Thoracic aorta (tissue), 2 donors: ENCODE measurements at regions not wholly inside any gene's neighbourhood (a gene's known extent, or its start where the extent isn't known, plus 50 kb on each side); places are given as distances from the start of the nearest gene placed in this dataset.

ENCODE experiments used
- ATAC-seq: fragments of 150-250 bp; one replicate; pipeline ENCODE4 v1.8.0; 2017; ENCODE audit warnings: low read depth; ENCODE audit not compliant: insufficient number of reproducible peaks, low FRiP score
- DNase-seq: peaks from one replicate; pipeline ENCODE4 v3.0.0-alpha.2; 2020; ENCODE audit warnings: low spot score
- H3K27ac ChIP-seq, 2 donors: fragments of 200-600 bp; sonication (generic); 1 replicate in 1 of 2; 2 replicates in 1 of 2; pipeline ENCODE4 v1.5.1; 2016; ENCODE audit warnings: mild to moderate bottlenecking in 2 of 2, moderate library complexity in 2 of 2
- H3K27me3 ChIP-seq: fragments of 200-600 bp; sonication (generic); replicated peaks from 2 replicates; pipeline ENCODE4 v1.6.0; 2016; ENCODE audit warnings: mild to moderate bottlenecking; ENCODE audit not compliant: insufficient read depth
- H3K36me3 ChIP-seq: fragments of 200-600 bp; sonication (generic); one replicate; pipeline ENCODE4 v1.5.1; 2016
- H3K4me1 ChIP-seq, 2 donors: fragments of 200-600 bp; sonication (generic); 1 replicate in 1 of 2; 2 replicates in 1 of 2; pipeline versions ENCODE4 v1.5.1 to v1.6.0; 2016; ENCODE audit warnings: low read depth in 2 of 2, mild to moderate bottlenecking in 1 of 2; ENCODE audit not compliant: control insufficient read depth in 1 of 2
- H3K4me3 ChIP-seq: fragments of 200-600 bp; sonication (generic); 2 replicates; pipeline ENCODE4 v1.5.1; 2016; ENCODE audit warnings: mild to moderate bottlenecking
- H3K9me3 ChIP-seq: fragments of 200-600 bp; sonication (generic); 2 replicates; pipeline ENCODE4 v1.5.1; 2016
- CTCF ChIP-seq: fragments of 200-600 bp; sonication (generic); IDR thresholded peaks from one replicate; pipeline ENCODE4 v1.5.1; 2019; ENCODE audit warnings: antibody characterized with exemption

DNA sequence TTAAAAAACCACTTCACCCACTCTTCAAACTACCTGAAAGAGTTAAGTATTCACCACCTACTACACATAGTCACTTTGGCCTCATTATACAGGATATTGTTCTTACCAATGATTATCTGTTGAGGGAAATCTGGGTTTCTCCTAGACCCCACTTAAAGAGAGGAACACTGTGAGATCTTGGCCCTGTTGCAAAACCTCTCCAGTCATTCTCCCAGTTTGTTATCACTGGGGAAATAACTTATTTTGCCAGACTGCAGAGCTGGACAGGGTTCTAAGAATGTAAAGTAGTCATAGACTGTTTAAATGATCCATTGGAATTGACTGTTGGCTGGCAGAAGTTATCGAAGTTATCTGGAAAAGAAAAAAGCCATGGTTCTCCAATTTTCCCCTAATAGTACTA lies 143.8 kb downstream of the HGF start:
- Histone ChIP-seq H3K9me3 (no peaks in the 10 kb centered on the region), H3K36me3 (no peaks in the 10 kb centered on the region), H3K4me3 (no peak overlapping the region), H3K4me1 (peaks cover 6 to 20% of the 10 kb centered on the region in 2 donors), H3K27me3 (no peaks in the 10 kb centered on the region), H3K27ac (no peak overlapping the region)
- ATAC-seq (no peak), DNase-seq (no peak)
- no peak for TF ChIP-seq CTCF

DNA sequence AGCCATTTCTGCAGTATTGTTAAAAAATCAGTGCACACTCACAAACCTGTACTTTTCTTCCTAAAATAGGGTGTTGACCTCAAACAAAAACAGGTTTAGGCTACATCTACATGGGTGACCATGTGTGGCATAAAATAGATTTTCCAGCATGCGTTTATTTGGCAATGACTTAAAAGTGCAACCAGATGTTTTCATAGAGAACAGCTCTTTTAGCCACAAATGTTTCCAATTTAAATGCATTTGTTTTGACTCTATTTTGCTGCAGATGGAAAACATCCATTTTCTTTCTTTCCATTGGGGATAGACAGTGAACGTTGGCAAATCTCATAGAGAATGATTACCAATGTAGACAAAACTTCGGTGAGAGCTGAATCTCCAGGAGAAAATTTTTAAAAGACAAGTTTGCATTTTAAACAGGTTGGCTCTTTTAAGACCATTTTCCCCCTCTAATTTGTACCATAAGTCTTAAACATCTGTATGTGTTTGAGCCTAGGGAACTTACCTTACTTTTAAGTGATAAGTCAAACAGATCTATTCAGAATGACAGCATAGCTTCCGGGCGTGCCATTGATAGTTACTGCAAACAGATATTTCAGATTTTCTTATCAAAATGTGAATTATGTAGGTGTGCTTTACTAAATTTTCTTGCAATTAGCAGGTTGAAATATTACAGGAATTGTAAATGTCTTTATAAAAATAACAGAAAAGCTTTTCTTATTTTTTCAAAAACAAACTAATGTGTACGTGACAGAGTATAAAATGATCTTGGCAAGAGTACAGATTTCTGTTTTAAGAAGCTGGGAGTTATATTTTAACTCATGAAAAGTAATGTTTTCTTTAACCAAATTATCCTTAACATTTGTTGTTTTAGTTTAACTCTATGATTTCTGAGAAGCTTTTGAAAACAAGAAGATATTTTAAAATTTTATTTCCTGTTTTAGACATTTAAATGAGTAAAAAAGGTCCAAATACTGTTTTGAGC lies 144.9 kb downstream of the HGF start:
- H3K4me3 ChIP-seq = no peak overlapping the region
- no peak for TF ChIP-seq CTCF
- no peaks in the 10 kb centered on the region for H3K27me3 ChIP-seq
- peaks cover 6 to 20% of the 10 kb centered on the region in 2 donors for H3K4me1 ChIP-seq
- ATAC-seq (no peak), DNase-seq (no peak)
- H3K27ac ChIP-seq = no peak overlapping the region
- H3K36me3 ChIP-seq = no peaks in the 10 kb centered on the region
- no peaks in the 10 kb centered on the region for H3K9me3 ChIP-seq

DNA sequence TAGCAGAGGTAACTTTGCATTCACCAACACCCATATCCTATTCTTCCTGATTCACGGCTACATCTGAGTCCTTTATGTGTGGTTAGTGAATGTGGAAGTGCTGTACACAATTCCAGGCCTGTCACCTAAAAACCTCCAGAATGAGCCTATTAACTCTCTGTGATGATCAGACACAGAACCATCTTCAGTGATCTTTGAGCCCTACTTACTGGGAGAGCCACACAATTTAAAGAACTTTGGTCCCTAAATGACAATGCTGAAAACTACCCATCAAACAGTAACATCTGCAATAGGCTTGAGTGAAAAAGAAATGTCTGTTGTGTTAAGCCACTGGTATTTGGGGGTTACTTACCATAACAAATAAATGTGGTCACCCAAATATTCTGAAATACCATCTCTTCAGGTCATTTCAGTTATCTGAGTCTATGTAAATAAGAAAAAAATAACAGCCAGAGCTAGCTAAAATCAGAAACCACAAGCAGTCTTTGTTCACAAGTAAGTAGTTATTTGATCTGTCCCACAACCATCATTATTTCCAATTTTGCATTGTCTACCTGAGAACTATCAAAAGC lies 145.7 kb downstream of the HGF start:
- no peaks in the 10 kb centered on the region for H3K9me3 ChIP-seq
- H3K27ac ChIP-seq = no peak overlapping the region
- no peaks in the 10 kb centered on the region for H3K27me3 ChIP-seq
- no peak overlapping the region for H3K4me3 ChIP-seq
- TF ChIP-seq CTCF = no peak
- ATAC-seq = no peak
- H3K36me3 ChIP-seq = no peaks in the 10 kb centered on the region
- peaks cover 6 to 20% of the 10 kb centered on the region in 2 donors for H3K4me1 ChIP-seq
- DNase-seq = no peak

- ATAC-seq = no peak
- no peak for DNase-seq
- Histone ChIP-seq H3K27me3 (no peaks in the 10 kb centered on the region), H3K4me1 (peaks cover 11 to 25% of the 10 kb centered on the region in 2 donors), H3K4me3 (no peak overlapping the region), H3K27ac (no peak overlapping the region), H3K36me3 (no peaks in the 10 kb centered on the region), H3K9me3 (no peaks in the 10 kb centered on the region)
- TF ChIP-seq CTCF = no peak
Observed at GRCh38 chr7:81623251-81623855, 146.5 kb downstream of the HGF start.

DNA sequence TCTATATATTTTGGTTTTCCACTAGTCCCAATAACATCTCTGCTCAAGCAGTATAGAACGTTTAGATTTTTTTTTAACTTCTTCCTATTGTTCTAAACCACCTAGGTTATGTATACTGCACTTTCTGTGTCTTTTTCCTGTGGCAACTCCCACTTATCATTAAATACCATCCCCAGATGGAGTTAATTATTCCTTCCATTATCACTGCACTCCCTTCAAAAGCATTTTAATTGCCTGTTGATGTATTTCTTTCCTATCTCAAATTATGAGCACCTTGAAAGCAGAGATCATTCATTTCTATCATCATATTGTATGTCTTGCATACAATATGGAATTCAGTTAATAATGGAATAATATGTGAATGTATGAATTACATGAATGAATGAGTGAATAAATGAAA lies 148.0 kb downstream of the HGF start:
- no peaks in the 10 kb centered on the region for H3K36me3 ChIP-seq
- H3K27ac ChIP-seq = no peak overlapping the region
- peaks cover 11 to 32% of the 10 kb centered on the region in 2 donors for H3K4me1 ChIP-seq
- ATAC-seq = no peak
- no peak for TF ChIP-seq CTCF
- DNase-seq = no peak
- H3K27me3 ChIP-seq = no peaks in the 10 kb centered on the region
- H3K4me3 ChIP-seq = no peak overlapping the region
- H3K9me3 ChIP-seq = no peaks in the 10 kb centered on the region
